Uterus (tissue), 3 donors: ENCODE measurements at regions not wholly inside any gene's neighbourhood (a gene's known extent, or its start where the extent isn't known, plus 50 kb on each side); places are given as distances from the start of the nearest gene placed in this dataset.

Source experiments
- DNase-seq, 2 donors: peaks; one replicate each; pipeline ENCODE4 v3.0.0-alpha.2; 2019 to 2020
- H3K27ac ChIP-seq, 2 donors: fragments of 200-600 bp; sonication (generic); 1 replicate in 1 of 2; 2 replicates in 1 of 2; pipeline ENCODE4 v1.5.1; 2016 to 2018
- H3K27me3 ChIP-seq, 2 donors: fragments of 200-600 bp; sonication (generic); one replicate each; pipeline ENCODE4 v1.5.1; 2018 to 2019; ENCODE audit warnings: control low read depth in 1 of 2
- H3K36me3 ChIP-seq, 2 donors: fragments of 200-600 bp; sonication (generic); one replicate each; pipeline ENCODE4 v1.5.1; 2019; ENCODE audit warnings: control low read depth in 1 of 2
- H3K4me1 ChIP-seq, 2 donors: fragments of 200-600 bp; sonication (generic); one replicate each; pipeline ENCODE4 v1.5.1; 2018 to 2019; ENCODE audit warnings: control low read depth in 1 of 2
- H3K4me3 ChIP-seq, 2 donors: fragments of 200-600 bp; sonication (generic); 1 replicate in 1 of 2; 2 replicates in 1 of 2; pipeline ENCODE4 v1.5.1; 2018 to 2019; ENCODE audit warnings: mild to moderate bottlenecking in 1 of 2
- H3K9me3 ChIP-seq, 2 donors: fragments of 200-600 bp; sonication (generic); one replicate each; pipeline ENCODE4 v1.5.1; 2019; ENCODE audit warnings: control low read depth in 1 of 2
- CTCF ChIP-seq, 4 experiments: fragments of 200-600 bp in 2 of 4; fragments of 450-650 bp in 2 of 4; sonication (generic) in 2 of 4; IDR thresholded peaks; one replicate each; pipeline ENCODE4 v1.5.1; 2016 to 2019; ENCODE audit warnings: antibody characterized with exemption in 4 of 4, mild to moderate bottlenecking in 2 of 4, moderate library complexity in 1 of 4
- POLR2A ChIP-seq, 2 donors: fragments of 450-650 bp; IDR thresholded peaks; one replicate each; pipeline ENCODE4 v1.6.1; 2016; ENCODE audit warnings: antibody characterized with exemption in 2 of 2, mild to moderate bottlenecking in 1 of 2, moderate library complexity in 1 of 2
- intact Hi-C: fragments of 100-400 bp; cut with DNase I; formaldehyde crosslinking; loops from one replicate; pipeline ENCODE4 v1.15.1; 2023; ENCODE audit warnings: low total_unique reads
- donor health status: DM: yes; HTN: yes; CAD: no.

GRCh38 chr7:12861070-12861469, 173.6 kb downstream of the ARL4A start:
- Histone ChIP-seq H3K27ac (peak overlapping the region in 1 of 2 donors; percentile 33), H3K36me3 (no peaks in the 10 kb centered on the region), H3K4me1 (no peaks in the 10 kb centered on the region), H3K9me3 (no peaks in the 10 kb centered on the region), H3K4me3 (no peak overlapping the region), H3K27me3 (no peaks in the 10 kb centered on the region)
- intact Hi-C loops: no loop called here
- peak in 1 of 2 donors; percentile 41 for DNase-seq
- TF ChIP-seq POLR2A (IDR thresholded peaks at IDR 0.05) (no peak), CTCF (IDR thresholded peaks at IDR 0.05) (no peak)

- DNase-seq: no peak
- Histone ChIP-seq H3K27ac (no peak overlapping the region), H3K4me1 (no peaks in the 10 kb centered on the region), H3K4me3 (no peak overlapping the region), H3K9me3 (no peaks in the 10 kb centered on the region), H3K36me3 (no peaks in the 10 kb centered on the region), H3K27me3 (no peaks in the 10 kb centered on the region)
- intact Hi-C loops: no loop called here
- no peak for TF ChIP-seq CTCF (IDR thresholded peaks at IDR 0.05)
- TF ChIP-seq POLR2A (IDR thresholded peaks at IDR 0.05): no peak
These were observed 174.7 kb downstream of the ARL4A start for GRCh38 chr7:12862146-12862545.

- TF ChIP-seq POLR2A (IDR thresholded peaks at IDR 0.05) (no peak), CTCF (IDR thresholded peaks at IDR 0.05) (no peak)
These were observed 177.1 kb downstream of the ARL4A start for GRCh38 chr7:12864470-12865046.

GRCh38 chr7:12865593-12865992, 178.2 kb downstream of the ARL4A start:
- DNase-seq: no peak
- TF ChIP-seq POLR2A (IDR thresholded peaks at IDR 0.05) (no peak), CTCF (IDR thresholded peaks at IDR 0.05) (no peak)
- intact Hi-C loops: no loop called here
- Histone ChIP-seq H3K36me3 (no peaks in the 10 kb centered on the region), H3K9me3 (no peaks in the 10 kb centered on the region), H3K27ac (no peak overlapping the region), H3K4me1 (no peaks in the 10 kb centered on the region), H3K27me3 (no peaks in the 10 kb centered on the region), H3K4me3 (no peak overlapping the region)

More at GRCh38 chr7:12864470-12865046, 177.1 kb downstream of the ARL4A start:
- intact Hi-C loops: no loop called here
- H3K4me3 ChIP-seq: no peak overlapping the region
- no peak overlapping the region for H3K27ac ChIP-seq
- no peak for DNase-seq
- no peaks in the 10 kb centered on the region for H3K36me3 ChIP-seq
- H3K4me1 ChIP-seq: no peaks in the 10 kb centered on the region
- H3K27me3 ChIP-seq: no peaks in the 10 kb centered on the region
- no peaks in the 10 kb centered on the region for H3K9me3 ChIP-seq

- intact Hi-C loops: no loop called here
- no peak overlapping the region for H3K27ac ChIP-seq
- H3K4me3 ChIP-seq: no peak overlapping the region
- H3K9me3 ChIP-seq: no peaks in the 10 kb centered on the region
- DNase-seq: no peak
- H3K4me1 ChIP-seq: no peaks in the 10 kb centered on the region
- no peaks in the 10 kb centered on the region for H3K27me3 ChIP-seq
- TF ChIP-seq CTCF (IDR thresholded peaks at IDR 0.05): no peak
- no peak for TF ChIP-seq POLR2A (IDR thresholded peaks at IDR 0.05)
- H3K36me3 ChIP-seq: no peaks in the 10 kb centered on the region
These were observed 178.8 kb downstream of the ARL4A start for GRCh38 chr7:12866207-12866606.
